Bone marrow (tissue), 2 donors: ENCODE measurements at regions not wholly inside any gene's neighbourhood (a gene's known extent, or its start where the extent isn't known, plus 50 kb on each side); places are given as distances from the start of the nearest gene placed in this dataset.
"Not testable (repeated sequence)": the region's sequence is repeated elsewhere in the genome, so short reads cannot be mapped to it uniquely, and the experiment has no call there.

Source experiments
- DNase-seq, 2 donors: peaks; one replicate each; lab custom pipeline; 2025; lab: John Stamatoyannopoulos, UW

GRCh38 chr6:4677011-4677750 lies 99.0 kb upstream of the CDYL start:
- no peak for DNase-seq

GRCh38 chr6:4676016-4676415 lies 100.2 kb upstream of the CDYL start:
- DNase-seq = no peak

- DNase-seq = no peak
Measured at GRCh38 chr6:4675121-4675520, 101.1 kb upstream of the CDYL start.

- no peak for DNase-seq
Measured at GRCh38 chr6:4673861-4674260, 102.3 kb upstream of the CDYL start.

GRCh38 chr6:4672772-4673171 lies 103.4 kb upstream of the CDYL start:
- DNase-seq = no peak

- DNase-seq = no peak
Measured at GRCh38 chr6:4671587-4672115, 104.6 kb upstream of the CDYL start.

- DNase-seq = no peak
Measured at GRCh38 chr6:4670824-4671409, 105.3 kb upstream of the CDYL start.

GRCh38 chr6:4670290-4670689 lies 105.9 kb upstream of the CDYL start:
- no peak for DNase-seq

GRCh38 chr6:4668271-4669179 lies 107.7 kb upstream of the CDYL start:
- no peak for DNase-seq

GRCh38 chr6:4667591-4667990 lies 108.6 kb upstream of the CDYL start:
- no peak for DNase-seq

GRCh38 chr6:4666886-4667513 lies 109.2 kb upstream of the CDYL start:
- no peak for DNase-seq

- no peak for DNase-seq
Measured at GRCh38 chr6:4665489-4666417, 110.5 kb upstream of the CDYL start.

GRCh38 chr6:4664911-4665310 lies 111.3 kb upstream of the CDYL start:
- DNase-seq = no peak

GRCh38 chr6:4664117-4664626 lies 112.0 kb upstream of the CDYL start:
- no peak for DNase-seq

- no peak for DNase-seq
Measured at GRCh38 chr6:4662886-4663285, 113.3 kb upstream of the CDYL start.

- DNase-seq = no peak
Measured at GRCh38 chr6:4661391-4661790, 114.8 kb upstream of the CDYL start.

GRCh38 chr6:4660377-4661321 lies 115.6 kb upstream of the CDYL start:
- no peak for DNase-seq

GRCh38 chr6:4659719-4660118 lies 116.5 kb upstream of the CDYL start:
- not testable (repeated sequence) for DNase-seq

- no peak for DNase-seq
Measured at GRCh38 chr6:4658486-4658885, 117.7 kb upstream of the CDYL start.

GRCh38 chr6:4656106-4656505 lies 120.1 kb upstream of the CDYL start:
- no peak for DNase-seq
